ENCODE measurements at regions not wholly inside any gene's neighbourhood (a gene's known extent, or its start where the extent isn't known, plus 50 kb on each side); places are given as distances from the start of the nearest gene placed in this dataset.

DNA sequence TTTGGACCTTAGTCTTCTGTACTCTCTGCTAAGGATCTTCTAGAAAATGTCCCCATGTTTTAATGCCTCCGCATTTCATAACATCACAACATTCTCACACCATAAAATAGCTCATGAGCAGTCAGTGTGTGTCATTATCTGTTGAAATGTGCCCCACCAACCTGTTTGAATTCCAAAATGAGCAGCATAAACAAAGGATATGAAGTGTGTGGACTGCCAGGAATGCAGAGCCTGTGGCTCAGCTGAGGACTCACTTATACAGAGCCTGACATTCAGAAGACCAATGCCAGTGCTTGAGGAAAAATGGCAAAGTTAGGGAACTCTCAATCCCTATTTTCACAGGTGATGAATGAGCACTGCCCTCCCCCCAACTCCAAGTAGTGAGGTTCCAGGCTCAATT, 621.4 kb downstream of the POM121L12 start:
- no peaks in the 10 kb centered on the region for H3K36me3 Mint-ChIP-seq
- H3K27me3 Mint-ChIP-seq = no peaks in the 10 kb centered on the region
- H3K9me3 Mint-ChIP-seq = peaks cover 0 to 11% (median 4%) of the 10 kb centered on the region in 7 donors
- no peak overlapping the region for H3K27ac Mint-ChIP-seq
- H3K4me1 Mint-ChIP-seq = no peaks in the 10 kb centered on the region
- no peak for ATAC-seq (ENCODE audit: low read depth in 2 of 2)
- H3K4me3 Mint-ChIP-seq = no peak overlapping the region
- DNase-seq = no peak

DNA sequence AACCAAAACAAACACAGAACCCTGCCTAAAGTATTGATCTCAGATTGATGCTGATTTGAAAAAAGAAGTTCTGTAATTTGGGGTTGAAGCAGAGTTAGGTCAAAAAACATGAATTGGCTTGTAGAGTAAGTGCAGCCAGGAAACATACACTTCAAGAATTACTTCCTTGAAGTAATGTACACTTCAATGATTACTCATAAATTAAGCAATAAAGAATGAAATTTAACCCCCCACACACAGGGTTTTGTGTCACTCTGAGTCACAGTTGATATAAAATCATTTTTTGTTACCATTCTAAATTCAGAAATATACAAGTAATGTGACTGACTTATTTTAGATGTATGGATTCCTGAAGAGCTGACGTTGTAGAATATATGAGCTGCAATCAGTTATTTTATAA, 622.2 kb downstream of the POM121L12 start:
- no peak overlapping the region for H3K27ac Mint-ChIP-seq
- DNase-seq (no peak), ATAC-seq (ENCODE audit: low read depth in 2 of 2) (no peak)
- no peaks in the 10 kb centered on the region for H3K36me3 Mint-ChIP-seq
- H3K4me1 Mint-ChIP-seq = no peaks in the 10 kb centered on the region
- H3K27me3 Mint-ChIP-seq = no peaks in the 10 kb centered on the region
- H3K4me3 Mint-ChIP-seq = no peak overlapping the region
- H3K9me3 Mint-ChIP-seq = peaks cover 0 to 6% (median 4%) of the 10 kb centered on the region in 7 donors

DNA sequence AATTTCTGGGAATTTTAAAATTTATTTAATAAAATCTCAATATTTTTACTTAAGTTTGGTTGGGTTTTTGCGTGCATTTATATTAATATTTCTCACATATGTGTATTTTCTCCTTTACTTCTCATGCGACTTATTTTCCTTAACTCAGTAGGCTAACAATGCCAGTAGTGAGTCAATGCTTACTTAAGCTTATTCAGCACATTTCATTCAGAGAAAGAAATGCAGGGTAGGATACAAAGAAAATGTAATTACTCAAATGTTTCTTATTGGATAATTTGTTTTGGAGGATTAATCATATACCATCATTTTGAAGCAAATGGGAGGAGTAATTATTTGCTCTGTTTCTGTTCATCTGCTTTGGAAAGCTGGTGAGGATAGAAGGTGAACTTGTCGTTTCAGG, 623.5 kb downstream of the POM121L12 start:
- Mint-ChIP-seq H3K27ac (no peak overlapping the region), H3K4me3 (no peak overlapping the region), H3K27me3 (no peaks in the 10 kb centered on the region), H3K36me3 (no peaks in the 10 kb centered on the region), H3K9me3 (peaks cover 0 to 16% (median 4%) of the 10 kb centered on the region in 7 donors), H3K4me1 (no peaks in the 10 kb centered on the region)
- ATAC-seq (ENCODE audit: low read depth in 2 of 2) (no peak), DNase-seq (no peak)

DNA sequence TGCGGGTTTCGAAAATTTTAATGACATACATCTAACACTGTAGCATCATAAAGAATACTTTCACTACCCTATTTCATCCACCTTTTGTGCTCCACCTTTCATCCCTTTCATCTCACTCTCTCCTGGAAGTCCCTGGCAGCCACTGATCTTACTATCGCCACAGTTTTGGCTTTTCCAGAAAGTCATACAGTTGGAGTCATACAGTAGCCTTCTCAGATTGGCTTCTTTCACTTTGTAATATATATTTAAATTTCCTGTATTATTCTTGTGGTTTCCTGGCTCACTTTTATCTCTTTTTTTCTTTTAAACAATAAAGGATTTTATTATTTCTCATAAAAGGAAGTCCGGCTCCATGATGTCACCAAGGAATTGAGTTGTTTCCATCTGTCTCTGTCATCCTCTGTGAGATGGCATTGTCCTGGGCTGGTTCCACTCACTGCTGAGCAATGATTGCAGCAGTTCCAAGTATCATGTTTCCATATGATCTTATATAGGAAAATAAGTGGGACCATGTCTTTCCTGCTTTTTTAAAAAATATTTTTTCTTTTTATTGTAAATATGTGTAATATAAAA, 626.3 kb downstream of the POM121L12 start:
- DNase-seq (no peak), ATAC-seq (ENCODE audit: low read depth in 2 of 2) (no peak)
- H3K4me3 Mint-ChIP-seq = no peak overlapping the region
- no peaks in the 10 kb centered on the region for H3K27me3 Mint-ChIP-seq
- H3K27ac Mint-ChIP-seq = peak overlapping the region in 1 of 6 donors; percentile 36
- H3K36me3 Mint-ChIP-seq = no peaks in the 10 kb centered on the region
- H3K4me1 Mint-ChIP-seq = no peaks in the 10 kb centered on the region
- H3K9me3 Mint-ChIP-seq = peaks cover 0 to 20% (median 8%) of the 10 kb centered on the region in 7 donors

DNA sequence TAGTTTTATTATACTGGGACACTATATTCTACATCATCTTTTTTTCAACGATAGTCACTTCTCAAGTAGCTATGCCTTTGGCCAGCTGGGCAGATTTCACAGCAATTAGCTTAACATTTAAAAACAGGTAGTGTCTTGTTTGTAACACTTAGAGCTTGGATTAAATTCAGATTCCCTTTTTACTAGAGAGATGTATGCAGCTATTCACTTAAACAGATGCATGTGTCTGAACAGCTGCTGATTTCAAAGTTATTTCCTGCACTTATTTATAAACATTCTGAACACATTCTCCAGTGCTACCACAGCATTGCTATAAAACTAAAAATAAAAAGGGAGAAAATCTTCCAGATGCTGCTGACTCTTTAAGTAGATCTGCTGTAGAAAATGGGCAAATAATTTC, 637.2 kb downstream of the POM121L12 start:
- Mint-ChIP-seq H3K27ac (no peak overlapping the region), H3K4me3 (no peak overlapping the region), H3K9me3 (peaks cover 0 to 10% (median 2%) of the 10 kb centered on the region in 7 donors), H3K36me3 (no peaks in the 10 kb centered on the region), H3K27me3 (no peaks in the 10 kb centered on the region), H3K4me1 (no peaks in the 10 kb centered on the region)
- no peak for ATAC-seq (ENCODE audit: low read depth in 2 of 2)
- no peak for DNase-seq

DNA sequence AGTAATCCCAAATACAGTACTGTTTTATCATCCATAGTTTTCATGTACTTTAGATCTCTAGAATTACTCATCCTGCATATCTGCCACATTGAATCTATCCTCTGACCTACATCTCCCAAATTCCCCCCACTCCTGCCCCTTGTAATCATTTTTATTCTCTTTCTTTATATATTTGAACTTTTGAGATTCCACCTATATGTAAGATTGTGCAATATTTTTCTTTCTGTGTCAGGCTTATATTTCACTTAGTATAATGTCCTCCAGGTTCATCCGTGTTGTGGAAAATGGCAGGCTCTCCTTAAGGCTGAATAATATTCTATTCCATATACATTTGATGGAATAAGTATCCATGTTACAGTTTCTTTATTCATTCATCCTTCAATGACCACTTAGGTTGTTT, 640.4 kb downstream of the POM121L12 start:
- DNase-seq = no peak
- no peak for ATAC-seq (ENCODE audit: low read depth in 2 of 2)
- H3K27me3 Mint-ChIP-seq = no peaks in the 10 kb centered on the region
- no peak overlapping the region for H3K4me3 Mint-ChIP-seq
- no peak overlapping the region for H3K27ac Mint-ChIP-seq
- H3K4me1 Mint-ChIP-seq = no peaks in the 10 kb centered on the region
- H3K9me3 Mint-ChIP-seq = peaks cover 0 to 11% (median 9%) of the 10 kb centered on the region in 7 donors
- no peaks in the 10 kb centered on the region for H3K36me3 Mint-ChIP-seq

DNA sequence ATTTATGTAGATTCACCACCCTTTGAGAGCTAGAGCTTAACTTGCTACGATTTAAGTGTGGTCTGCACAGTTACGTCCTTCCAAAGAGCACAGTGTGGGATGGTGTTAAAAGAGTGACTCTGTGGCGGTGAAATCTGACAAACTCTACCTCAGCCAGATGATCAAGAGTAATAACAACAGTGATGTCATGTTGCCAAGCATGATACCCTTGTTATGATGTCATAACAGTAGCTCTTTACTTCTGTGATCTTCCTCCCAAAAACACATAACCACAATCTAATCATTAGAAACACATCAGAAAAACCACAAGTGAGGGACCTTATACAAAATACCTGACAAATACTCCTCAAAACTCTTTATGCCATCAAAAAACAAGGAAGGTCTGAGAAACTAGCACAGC, 649.3 kb downstream of the POM121L12 start:
- no peaks in the 10 kb centered on the region for H3K4me1 Mint-ChIP-seq
- H3K9me3 Mint-ChIP-seq = peaks cover 2 to 18% (median 6%) of the 10 kb centered on the region in 7 donors
- no peak overlapping the region for H3K4me3 Mint-ChIP-seq
- DNase-seq = no peak
- no peak for ATAC-seq (ENCODE audit: low read depth in 2 of 2)
- H3K27me3 Mint-ChIP-seq = no peaks in the 10 kb centered on the region
- no peak overlapping the region for H3K27ac Mint-ChIP-seq
- H3K36me3 Mint-ChIP-seq = no peaks in the 10 kb centered on the region

- Mint-ChIP-seq H3K4me1 (no peaks in the 10 kb centered on the region), H3K27me3 (no peaks in the 10 kb centered on the region)
- no peak for ATAC-seq (ENCODE audit: low read depth in 2 of 2)
Measured at GRCh38 chr7:53690411-53690810, 655.0 kb downstream of the POM121L12 start.

GRCh38 chr7:53697913-53698312, 662.5 kb downstream of the POM121L12 start:
- Mint-ChIP-seq H3K27me3 (no peaks in the 10 kb centered on the region), H3K27ac (no peak overlapping the region), H3K9me3 (peaks cover 0 to 11% (median 5%) of the 10 kb centered on the region in 7 donors), H3K4me1 (no peaks in the 10 kb centered on the region), H3K4me3 (no peak overlapping the region), H3K36me3 (no peaks in the 10 kb centered on the region)
- no peak for ATAC-seq (ENCODE audit: low read depth in 2 of 2)
- no peak for DNase-seq

More at GRCh38 chr7:53690411-53690810, 655.0 kb downstream of the POM121L12 start:
- no peaks in the 10 kb centered on the region for H3K36me3 Mint-ChIP-seq
- H3K9me3 Mint-ChIP-seq = peaks cover 2 to 22% (median 8%) of the 10 kb centered on the region in 7 donors
- H3K4me3 Mint-ChIP-seq = no peak overlapping the region
- DNase-seq = no peak
- H3K27ac Mint-ChIP-seq = no peak overlapping the region

DNA sequence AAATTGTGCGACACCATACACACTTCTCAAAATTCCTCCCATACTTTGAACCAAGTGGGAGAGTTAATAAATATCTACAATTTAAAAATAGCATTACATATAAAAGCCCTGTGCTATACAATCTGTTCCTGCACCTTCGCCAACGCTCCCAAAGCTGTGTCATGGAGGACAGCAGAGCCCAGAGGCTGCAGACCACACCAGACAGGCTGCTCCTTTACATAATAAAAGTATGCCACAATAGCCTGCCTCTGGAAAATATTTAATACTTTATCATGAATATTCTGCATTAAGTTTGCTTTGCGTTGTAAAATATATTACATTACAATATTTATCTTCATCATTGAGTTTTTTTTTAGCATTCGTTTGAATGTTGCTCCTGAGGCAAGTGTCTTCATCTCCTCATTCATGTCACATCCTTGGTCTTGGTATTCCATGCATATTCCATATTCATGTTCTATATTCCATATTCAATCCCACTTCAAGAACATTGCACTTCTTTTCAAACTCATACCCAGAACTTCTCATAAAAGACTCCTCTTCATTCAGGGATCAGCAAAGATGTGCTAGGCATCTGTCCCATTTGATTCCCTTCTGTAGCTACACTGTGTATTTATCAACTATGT, 663.9 kb downstream of the POM121L12 start:
- no peak overlapping the region for H3K4me3 Mint-ChIP-seq
- peaks cover 0 to 7% (median 2%) of the 10 kb centered on the region in 7 donors for H3K9me3 Mint-ChIP-seq
- H3K36me3 Mint-ChIP-seq = no peaks in the 10 kb centered on the region
- ATAC-seq (ENCODE audit: low read depth in 2 of 2) (no peak), DNase-seq (no peak)
- no peak overlapping the region for H3K27ac Mint-ChIP-seq
- no peaks in the 10 kb centered on the region for H3K4me1 Mint-ChIP-seq
- H3K27me3 Mint-ChIP-seq = no peaks in the 10 kb centered on the region

DNA sequence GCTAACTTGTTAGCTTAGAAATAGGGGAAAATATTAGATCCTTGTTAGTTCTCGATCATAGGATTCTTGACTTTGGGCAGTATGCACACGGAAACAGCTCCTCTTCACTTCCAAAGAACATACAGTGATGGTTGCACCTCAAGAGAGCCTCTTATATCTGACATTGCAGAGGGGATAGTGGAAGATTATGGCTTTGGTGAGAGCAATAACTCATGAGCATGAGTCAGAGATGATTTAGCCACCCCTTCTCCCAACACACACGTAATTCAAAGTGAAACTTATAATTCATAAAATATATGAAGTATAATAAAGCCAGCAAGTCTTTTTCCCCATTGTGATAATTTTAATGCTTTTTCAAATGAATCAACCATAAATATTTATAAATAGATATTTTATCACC, 683.7 kb downstream of the POM121L12 start:
- Mint-ChIP-seq H3K27ac (no peak overlapping the region), H3K36me3 (no peaks in the 10 kb centered on the region), H3K4me3 (no peak overlapping the region), H3K9me3 (peaks cover 3 to 14% (median 8%) of the 10 kb centered on the region in 7 donors), H3K4me1 (no peaks in the 10 kb centered on the region), H3K27me3 (no peaks in the 10 kb centered on the region)
- ATAC-seq (ENCODE audit: low read depth in 2 of 2) (no peak), DNase-seq (no peak)

GRCh38 chr7:53740971-53741370, 705.5 kb downstream of the POM121L12 start:
- no peak for DNase-seq
- no peak overlapping the region for H3K4me3 Mint-ChIP-seq
- H3K36me3 Mint-ChIP-seq = no peaks in the 10 kb centered on the region
- no peaks in the 10 kb centered on the region for H3K27me3 Mint-ChIP-seq
- no peak overlapping the region for H3K27ac Mint-ChIP-seq
- peaks cover 6 to 27% (median 13%) of the 10 kb centered on the region in 7 donors for H3K9me3 Mint-ChIP-seq
- H3K4me1 Mint-ChIP-seq = no peaks in the 10 kb centered on the region
- no peak for ATAC-seq (ENCODE audit: low read depth in 2 of 2)

- H3K27ac Mint-ChIP-seq = no peak overlapping the region
- H3K36me3 Mint-ChIP-seq = no peaks in the 10 kb centered on the region
- no peaks in the 10 kb centered on the region for H3K27me3 Mint-ChIP-seq
- no peak overlapping the region for H3K4me3 Mint-ChIP-seq
- H3K9me3 Mint-ChIP-seq = peaks cover 6 to 27% (median 11%) of the 10 kb centered on the region in 7 donors
- ATAC-seq (ENCODE audit: low read depth in 2 of 2) = no peak
- no peak for DNase-seq
- no peaks in the 10 kb centered on the region for H3K4me1 Mint-ChIP-seq
Measured at GRCh38 chr7:53743697-53744402, 708.4 kb downstream of the POM121L12 start.

GRCh38 chr7:53744403-53744760, 708.9 kb downstream of the POM121L12 start:
- H3K4me3 Mint-ChIP-seq = no peak overlapping the region
- no peaks in the 10 kb centered on the region for H3K4me1 Mint-ChIP-seq
- DNase-seq = no peak
- H3K9me3 Mint-ChIP-seq = peaks cover 6 to 24% (median 11%) of the 10 kb centered on the region in 7 donors
- ATAC-seq (ENCODE audit: low read depth in 2 of 2) = no peak
- no peak overlapping the region for H3K27ac Mint-ChIP-seq
- H3K36me3 Mint-ChIP-seq = no peaks in the 10 kb centered on the region
- H3K27me3 Mint-ChIP-seq = no peaks in the 10 kb centered on the region

Measured in naive B cell (primary cell).